ENCODE measurements at regions not wholly inside any gene's neighbourhood (a gene's known extent, or its start where the extent isn't known, plus 50 kb on each side); places are given as distances from the start of the nearest gene placed in this dataset.

DNA sequence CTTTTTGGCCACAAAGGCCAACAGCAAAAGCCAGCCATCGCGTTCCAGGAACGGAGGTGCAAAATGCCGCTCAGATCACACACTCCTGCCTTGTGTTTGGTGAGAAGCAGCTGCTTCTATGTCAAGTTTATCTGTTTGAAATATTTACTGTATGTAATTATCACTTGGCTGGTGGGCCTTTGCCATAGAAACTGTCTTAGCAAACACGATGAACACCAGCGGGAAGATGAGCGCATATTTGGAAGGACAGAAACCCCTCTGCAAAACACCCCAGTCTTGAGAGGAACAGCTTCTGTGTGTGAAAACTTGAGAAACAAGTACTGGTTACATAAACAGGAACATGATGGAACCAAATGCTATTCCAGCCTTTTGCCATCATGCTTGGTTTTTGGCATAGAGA is 59.7 kb downstream of the SCG2 start:
- Mint-ChIP-seq H3K4me1 (ENCODE audit: low read depth, unreplicated experiment) (no peaks in the 10 kb centered on the region), H3K9me3 (ENCODE audit: unreplicated experiment) (no peaks in the 10 kb centered on the region), H3K27ac (ENCODE audit: unreplicated experiment) (no peak overlapping the region), H3K27me3 (ENCODE audit: insufficient read depth, unreplicated experiment) (peaks cover 2% of the 10 kb centered on the region), H3K4me3 (ENCODE audit: unreplicated experiment) (no peak overlapping the region), H3K36me3 (ENCODE audit: insufficient read depth, unreplicated experiment) (no peaks in the 10 kb centered on the region)
- DNase-seq, result no peak
- intact Hi-C loops (cut with micrococcal nuclease; ENCODE audit: unreplicated experiment), result no loop called here
- no peaks in the 10 kb centered on the region for H3K36me3 ChIP-seq (ENCODE audit: control insufficient read depth, insufficient read depth, low read length)
- POLR2A ChIA-PET, result no interaction called here
- H3K9me3 ChIP-seq, result no peaks in the 10 kb centered on the region
- CTCF ChIA-PET, result no interaction called here
- no peak overlapping the region for H3K4me3 ChIP-seq (ENCODE audit: low read depth, low read length)
- H3K27me3 ChIP-seq (replicated peaks; ENCODE audit: control insufficient read depth, insufficient read depth, low read length), result no peaks in the 10 kb centered on the region
- TF ChIP-seq, protein P1, sequence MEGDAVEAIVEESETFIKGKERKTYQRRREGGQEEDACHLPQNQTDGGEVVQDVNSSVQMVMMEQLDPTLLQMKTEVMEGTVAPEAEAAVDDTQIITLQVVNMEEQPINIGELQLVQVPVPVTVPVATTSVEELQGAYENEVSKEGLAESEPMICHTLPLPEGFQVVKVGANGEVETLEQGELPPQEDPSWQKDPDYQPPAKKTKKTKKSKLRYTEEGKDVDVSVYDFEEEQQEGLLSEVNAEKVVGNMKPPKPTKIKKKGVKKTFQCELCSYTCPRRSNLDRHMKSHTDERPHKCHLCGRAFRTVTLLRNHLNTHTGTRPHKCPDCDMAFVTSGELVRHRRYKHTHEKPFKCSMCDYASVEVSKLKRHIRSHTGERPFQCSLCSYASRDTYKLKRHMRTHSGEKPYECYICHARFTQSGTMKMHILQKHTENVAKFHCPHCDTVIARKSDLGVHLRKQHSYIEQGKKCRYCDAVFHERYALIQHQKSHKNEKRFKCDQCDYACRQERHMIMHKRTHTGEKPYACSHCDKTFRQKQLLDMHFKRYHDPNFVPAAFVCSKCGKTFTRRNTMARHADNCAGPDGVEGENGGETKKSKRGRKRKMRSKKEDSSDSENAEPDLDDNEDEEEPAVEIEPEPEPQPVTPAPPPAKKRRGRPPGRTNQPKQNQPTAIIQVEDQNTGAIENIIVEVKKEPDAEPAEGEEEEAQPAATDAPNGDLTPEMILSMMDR (IDR thresholded peaks at IDR 0.05; ENCODE audit: insufficient read depth in 1 of 2, low read depth in 1 of 2, low read length in 1 of 2, severe bottlenecking in 1 of 2, unreplicated experiment in 1 of 2), result no peak
- BruUV-seq (replicated peaks), result no TSS peak
- H3K4me1 ChIP-seq, result no peaks in the 10 kb centered on the region

- no peak overlapping the region for H3K4me3 ChIP-seq (ENCODE audit: low read depth, low read length)
- DNase-seq, result no peak
- H3K36me3 ChIP-seq (ENCODE audit: control insufficient read depth, insufficient read depth, low read length), result no peaks in the 10 kb centered on the region
- CTCF ChIA-PET, result no interaction called here
- peaks cover 4% of the 10 kb centered on the region; the same call in 1 of the 2 replicates for H3K4me1 ChIP-seq
- Mint-ChIP-seq H3K27me3 (ENCODE audit: insufficient read depth, unreplicated experiment) (peaks cover 2% of the 10 kb centered on the region), H3K36me3 (ENCODE audit: insufficient read depth, unreplicated experiment) (no peaks in the 10 kb centered on the region), H3K4me1 (ENCODE audit: low read depth, unreplicated experiment) (no peaks in the 10 kb centered on the region), H3K9me3 (ENCODE audit: unreplicated experiment) (no peaks in the 10 kb centered on the region), H3K4me3 (ENCODE audit: unreplicated experiment) (no peak overlapping the region), H3K27ac (ENCODE audit: unreplicated experiment) (no peak overlapping the region)
- no TSS peak for BruUV-seq (replicated peaks)
- H3K27me3 ChIP-seq (replicated peaks; ENCODE audit: control insufficient read depth, insufficient read depth, low read length), result no peaks in the 10 kb centered on the region
- H3K9me3 ChIP-seq, result no peaks in the 10 kb centered on the region
- TF ChIP-seq, protein P1 (IDR thresholded peaks at IDR 0.05; ENCODE audit: insufficient read depth in 1 of 2, low read depth in 1 of 2, low read length in 1 of 2, severe bottlenecking in 1 of 2, unreplicated experiment in 1 of 2), result no peak
- intact Hi-C loops (cut with micrococcal nuclease; ENCODE audit: unreplicated experiment), result no loop called here
- POLR2A ChIA-PET, result no interaction called here
Observed at GRCh38 chr2:223545406-223545805, 56.8 kb downstream of the SCG2 start.

GRCh38 chr2:223545830-223546229 is 56.3 kb downstream of the SCG2 start:
- H3K36me3 ChIP-seq (ENCODE audit: control insufficient read depth, insufficient read depth, low read length), result no peaks in the 10 kb centered on the region
- Mint-ChIP-seq H3K4me3 (ENCODE audit: unreplicated experiment) (no peak overlapping the region), H3K27me3 (ENCODE audit: insufficient read depth, unreplicated experiment) (peaks cover 2% of the 10 kb centered on the region), H3K9me3 (ENCODE audit: unreplicated experiment) (no peaks in the 10 kb centered on the region), H3K4me1 (ENCODE audit: low read depth, unreplicated experiment) (no peaks in the 10 kb centered on the region), H3K36me3 (ENCODE audit: insufficient read depth, unreplicated experiment) (no peaks in the 10 kb centered on the region), H3K27ac (ENCODE audit: unreplicated experiment) (no peak overlapping the region)
- no peak overlapping the region for H3K4me3 ChIP-seq (ENCODE audit: low read depth, low read length)
- ChIA-PET CTCF (no interaction called here), POLR2A (no interaction called here)
- TF ChIP-seq, protein P1 (IDR thresholded peaks at IDR 0.05; ENCODE audit: insufficient read depth in 1 of 2, low read depth in 1 of 2, low read length in 1 of 2, severe bottlenecking in 1 of 2, unreplicated experiment in 1 of 2), result no peak
- no peaks in the 10 kb centered on the region for H3K27me3 ChIP-seq (replicated peaks; ENCODE audit: control insufficient read depth, insufficient read depth, low read length)
- H3K9me3 ChIP-seq, result no peaks in the 10 kb centered on the region
- DNase-seq, result no peak
- H3K4me1 ChIP-seq, result peaks cover 4% of the 10 kb centered on the region; the same call in 1 of the 2 replicates
- intact Hi-C loops (cut with micrococcal nuclease; ENCODE audit: unreplicated experiment), result no loop called here
- no TSS peak for BruUV-seq (replicated peaks)

Data from Caco-2 (cell line).